SK-N-SH treated with all-trans-retinoic acid at 6 μM for 48 hours (cell line): ENCODE measurements at regions not wholly inside any gene's neighbourhood (a gene's known extent, or its start where the extent isn't known, plus 50 kb on each side); places are given as distances from the start of the nearest gene placed in this dataset.

ENCODE experiments used
- ATAC-seq: fragments of 200-7000 bp; cut with Tn5 transposase; 3 replicates; pipeline ENCODE4 v1.9.1; 2020; ENCODE audit warnings: mild to moderate bottlenecking, moderate library complexity
- ARNTL ChIP-seq: fragments of 450-650 bp; formaldehyde crosslinking; IDR thresholded peaks from 2 replicates; pipeline ENCODE4 v1.5.0; 2020; ENCODE audit warnings: low read depth, mild to moderate bottlenecking, moderate library complexity, borderline replicate concordance
- ESRRG ChIP-seq: fragments of 250-450 bp; sonication (Bioruptor Pico); IDR thresholded peaks from 2 replicates; pipeline ENCODE4 v1.6.1; 2021; ENCODE audit warnings: mild to moderate bottlenecking
- OSR1 ChIP-seq: fragments of 250-450 bp; sonication (Bioruptor Pico); IDR thresholded peaks from 2 replicates; pipeline ENCODE4 v1.8.0; 2022; ENCODE audit warnings: moderate library complexity, mild to moderate bottlenecking, inconsistent platforms
- TCF4 ChIP-seq: fragments of 250-450 bp; sonication (Bioruptor Pico); IDR thresholded peaks from 2 replicates; pipeline ENCODE4 v1.8.0; 2021; ENCODE audit warnings: mild to moderate bottlenecking, moderate library complexity, borderline replicate concordance
- TOX ChIP-seq: fragments of 250-450 bp; sonication (Bioruptor Pico); IDR thresholded peaks from 2 replicates; pipeline ENCODE4 v1.8.0; 2021; ENCODE audit warnings: mild to moderate bottlenecking, moderate library complexity, borderline replicate concordance
- ZC3H10 ChIP-seq: fragments of 250-450 bp; sonication (Bioruptor Pico); IDR thresholded peaks from 2 replicates; pipeline ENCODE4 v1.5.1; 2021; ENCODE audit warnings: mild to moderate bottlenecking, moderate library complexity
- ZNF8 ChIP-seq: fragments of 450-650 bp; formaldehyde crosslinking; IDR thresholded peaks from 2 replicates; pipeline ENCODE4 v1.5.0; 2020; ENCODE audit warnings: mild to moderate bottlenecking, moderate library complexity
- TF ChIP-seq, protein P1 (sequence below): fragments of 250-450 bp; sonication (Bioruptor Pico); IDR thresholded peaks from 2 replicates; pipeline ENCODE4 v1.8.0; 2021; ENCODE audit warnings: low read depth, mild to moderate bottlenecking, moderate library complexity, borderline replicate concordance
- TF ChIP-seq, protein P2 (sequence below): fragments of 250-450 bp; sonication (Bioruptor Pico); IDR thresholded peaks from 2 replicates; pipeline ENCODE4 v1.8.0; 2020; ENCODE audit warnings: mild to moderate bottlenecking, moderate library complexity, borderline replicate concordance

DNA sequence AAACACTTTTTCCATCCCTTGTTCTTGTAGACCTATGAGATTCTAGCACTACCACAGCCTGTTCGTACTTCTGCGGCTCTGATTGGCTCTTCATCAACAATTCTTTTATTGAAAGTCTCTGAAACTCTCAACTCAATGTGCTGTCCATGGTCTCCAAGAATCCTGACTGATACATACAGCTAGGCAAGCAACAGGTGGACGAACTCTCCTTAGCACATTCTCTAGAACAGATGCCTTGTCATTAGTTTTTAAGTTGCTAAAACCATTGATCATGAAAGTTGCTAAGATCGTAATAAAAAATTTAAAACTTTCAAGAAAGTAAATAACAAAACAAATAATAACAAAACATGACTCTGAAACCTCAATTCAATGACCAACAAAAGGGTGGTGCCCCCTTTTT lies 210.5 kb downstream of the EPHA4 start:
- TF ChIP-seq ZC3H10 (CRISPR knock-in tag) (no peak), ESRRG (no peak), TCF4 (no peak)
- TF ChIP-seq, all 23 proteins: peak for 0
- ATAC-seq: no peak

DNA sequence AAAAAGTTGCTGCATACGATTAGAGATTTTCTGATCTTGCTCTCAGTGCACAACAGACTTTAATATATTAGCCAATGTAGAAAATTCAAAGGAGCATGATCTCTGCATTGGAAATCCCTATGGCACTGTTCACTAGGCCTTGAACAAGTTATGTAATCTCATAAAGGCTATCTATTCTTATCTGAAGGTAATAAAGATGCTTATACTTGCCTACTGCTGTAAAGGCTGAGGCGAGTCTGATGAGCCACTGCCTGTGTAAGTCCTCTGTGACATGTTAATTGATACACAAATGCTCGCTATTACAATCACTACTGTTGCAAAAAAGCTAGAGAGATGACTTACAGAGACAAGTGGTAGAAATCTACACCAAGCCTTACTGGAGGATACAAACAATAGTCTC lies 207.4 kb downstream of the EPHA4 start:
- ATAC-seq: no peak
- TF ChIP-seq ARNTL (CRISPR knock-in tag) (no peak), TOX (CRISPR knock-in tag) (no peak), TCF4 (no peak), OSR1 (CRISPR knock-in tag) (no peak), ZC3H10 (CRISPR knock-in tag) (no peak), ZNF8 (CRISPR knock-in tag) (no peak)
- TF ChIP-seq, protein P1, sequence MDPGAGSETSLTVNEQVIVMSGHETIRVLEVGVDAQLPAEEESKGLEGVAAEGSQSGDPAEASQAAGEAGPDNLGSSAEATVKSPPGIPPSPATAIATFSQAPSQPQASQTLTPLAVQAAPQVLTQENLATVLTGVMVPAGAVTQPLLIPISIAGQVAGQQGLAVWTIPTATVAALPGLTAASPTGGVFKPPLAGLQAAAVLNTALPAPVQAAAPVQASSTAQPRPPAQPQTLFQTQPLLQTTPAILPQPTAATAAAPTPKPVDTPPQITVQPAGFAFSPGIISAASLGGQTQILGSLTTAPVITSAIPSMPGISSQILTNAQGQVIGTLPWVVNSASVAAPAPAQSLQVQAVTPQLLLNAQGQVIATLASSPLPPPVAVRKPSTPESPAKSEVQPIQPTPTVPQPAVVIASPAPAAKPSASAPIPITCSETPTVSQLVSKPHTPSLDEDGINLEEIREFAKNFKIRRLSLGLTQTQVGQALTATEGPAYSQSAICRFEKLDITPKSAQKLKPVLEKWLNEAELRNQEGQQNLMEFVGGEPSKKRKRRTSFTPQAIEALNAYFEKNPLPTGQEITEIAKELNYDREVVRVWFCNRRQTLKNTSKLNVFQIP (CRISPR knock-in tag): no peak
- TF ChIP-seq, protein P2, sequence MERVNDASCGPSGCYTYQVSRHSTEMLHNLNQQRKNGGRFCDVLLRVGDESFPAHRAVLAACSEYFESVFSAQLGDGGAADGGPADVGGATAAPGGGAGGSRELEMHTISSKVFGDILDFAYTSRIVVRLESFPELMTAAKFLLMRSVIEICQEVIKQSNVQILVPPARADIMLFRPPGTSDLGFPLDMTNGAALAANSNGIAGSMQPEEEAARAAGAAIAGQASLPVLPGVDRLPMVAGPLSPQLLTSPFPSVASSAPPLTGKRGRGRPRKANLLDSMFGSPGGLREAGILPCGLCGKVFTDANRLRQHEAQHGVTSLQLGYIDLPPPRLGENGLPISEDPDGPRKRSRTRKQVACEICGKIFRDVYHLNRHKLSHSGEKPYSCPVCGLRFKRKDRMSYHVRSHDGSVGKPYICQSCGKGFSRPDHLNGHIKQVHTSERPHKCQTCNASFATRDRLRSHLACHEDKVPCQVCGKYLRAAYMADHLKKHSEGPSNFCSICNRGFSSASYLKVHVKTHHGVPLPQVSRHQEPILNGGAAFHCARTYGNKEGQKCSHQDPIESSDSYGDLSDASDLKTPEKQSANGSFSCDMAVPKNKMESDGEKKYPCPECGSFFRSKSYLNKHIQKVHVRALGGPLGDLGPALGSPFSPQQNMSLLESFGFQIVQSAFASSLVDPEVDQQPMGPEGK: no peak
